ENCODE measurements at regions not wholly inside any gene's neighbourhood (a gene's known extent, or its start where the extent isn't known, plus 50 kb on each side); places are given as distances from the start of the nearest gene placed in this dataset.

DNA sequence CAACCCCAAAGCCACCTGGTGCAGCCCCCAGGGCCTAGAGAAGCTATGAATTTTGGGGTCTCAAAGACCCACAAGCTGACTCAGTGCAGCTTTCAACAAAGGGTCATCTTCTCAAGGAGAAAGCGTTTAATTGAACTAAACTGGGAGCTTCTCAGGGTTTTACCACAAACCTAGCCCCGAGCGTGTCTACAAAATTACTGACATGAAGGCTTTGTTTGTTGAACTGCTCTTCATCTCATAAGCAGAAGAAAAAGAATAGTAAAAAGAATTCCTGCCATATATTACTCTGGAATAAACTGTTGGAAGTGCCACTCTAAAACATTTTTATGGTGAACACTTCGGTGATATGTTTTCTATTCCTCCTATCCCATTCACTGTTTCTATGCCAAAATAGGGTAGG, 50.8 kb upstream of the INCENP start:
- H3K4me1 ChIP-seq = no peaks in the 10 kb centered on the region
- BruUV-seq (replicated peaks) = no TSS peak
- no peak for DNase-seq
- no peaks in the 10 kb centered on the region for H3K36me3 Mint-ChIP-seq (ENCODE audit: insufficient read depth, unreplicated experiment)
- H3K9me3 Mint-ChIP-seq (ENCODE audit: unreplicated experiment) = no peaks in the 10 kb centered on the region
- no peaks in the 10 kb centered on the region for H3K4me1 Mint-ChIP-seq (ENCODE audit: low read depth, unreplicated experiment)
- CTCF ChIA-PET = interaction anchor here (1.1 to 1.8 kb wide), 2 partner anchors 9 to 174 kb away, joined by 3 to 11 read pairs; no protein-coding TSS in a partner anchor
- H3K4me3 ChIP-seq (ENCODE audit: low read depth, low read length) = no peak overlapping the region
- H3K27ac Mint-ChIP-seq (ENCODE audit: unreplicated experiment) = no peak overlapping the region
- H3K27me3 Mint-ChIP-seq (ENCODE audit: insufficient read depth, unreplicated experiment) = peaks cover 3% of the 10 kb centered on the region
- intact Hi-C loops (cut with micrococcal nuclease; ENCODE audit: unreplicated experiment) = no loop called here
- TF ChIP-seq, protein P1, sequence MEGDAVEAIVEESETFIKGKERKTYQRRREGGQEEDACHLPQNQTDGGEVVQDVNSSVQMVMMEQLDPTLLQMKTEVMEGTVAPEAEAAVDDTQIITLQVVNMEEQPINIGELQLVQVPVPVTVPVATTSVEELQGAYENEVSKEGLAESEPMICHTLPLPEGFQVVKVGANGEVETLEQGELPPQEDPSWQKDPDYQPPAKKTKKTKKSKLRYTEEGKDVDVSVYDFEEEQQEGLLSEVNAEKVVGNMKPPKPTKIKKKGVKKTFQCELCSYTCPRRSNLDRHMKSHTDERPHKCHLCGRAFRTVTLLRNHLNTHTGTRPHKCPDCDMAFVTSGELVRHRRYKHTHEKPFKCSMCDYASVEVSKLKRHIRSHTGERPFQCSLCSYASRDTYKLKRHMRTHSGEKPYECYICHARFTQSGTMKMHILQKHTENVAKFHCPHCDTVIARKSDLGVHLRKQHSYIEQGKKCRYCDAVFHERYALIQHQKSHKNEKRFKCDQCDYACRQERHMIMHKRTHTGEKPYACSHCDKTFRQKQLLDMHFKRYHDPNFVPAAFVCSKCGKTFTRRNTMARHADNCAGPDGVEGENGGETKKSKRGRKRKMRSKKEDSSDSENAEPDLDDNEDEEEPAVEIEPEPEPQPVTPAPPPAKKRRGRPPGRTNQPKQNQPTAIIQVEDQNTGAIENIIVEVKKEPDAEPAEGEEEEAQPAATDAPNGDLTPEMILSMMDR (IDR thresholded peaks at IDR 0.05; ENCODE audit: insufficient read depth in 1 of 2, low read depth in 1 of 2, low read length in 1 of 2, severe bottlenecking in 1 of 2, unreplicated experiment in 1 of 2) = no peak
- no peak overlapping the region for H3K4me3 Mint-ChIP-seq (ENCODE audit: unreplicated experiment)
- H3K9me3 ChIP-seq = no peaks in the 10 kb centered on the region
- POLR2A ChIA-PET = no interaction called here
- no peaks in the 10 kb centered on the region for H3K36me3 ChIP-seq (ENCODE audit: control insufficient read depth, insufficient read depth, low read length)
- no peaks in the 10 kb centered on the region for H3K27me3 ChIP-seq (replicated peaks; ENCODE audit: control insufficient read depth, insufficient read depth, low read length)

DNA sequence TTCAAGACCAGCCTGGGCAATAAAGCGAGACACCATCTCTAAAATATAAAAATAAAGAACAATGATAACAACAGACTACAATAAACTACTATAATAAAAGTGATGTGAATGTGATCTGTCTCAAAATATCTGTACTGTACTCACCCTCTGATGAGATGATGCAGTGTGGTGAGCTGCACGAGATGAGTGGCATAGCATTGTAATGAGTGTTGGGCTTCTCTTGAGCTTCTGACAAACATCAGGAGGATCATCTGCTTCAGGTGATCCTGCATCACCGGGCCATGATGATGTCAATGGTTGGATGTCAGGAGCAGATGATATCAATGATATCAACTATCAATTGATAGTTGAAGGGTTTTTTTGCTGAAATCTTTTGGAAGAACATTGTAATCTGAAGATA, 52.4 kb upstream of the INCENP start:
- Mint-ChIP-seq H3K4me1 (ENCODE audit: low read depth, unreplicated experiment) (no peaks in the 10 kb centered on the region), H3K27me3 (ENCODE audit: insufficient read depth, unreplicated experiment) (peaks cover 3% of the 10 kb centered on the region), H3K9me3 (ENCODE audit: unreplicated experiment) (no peaks in the 10 kb centered on the region), H3K4me3 (ENCODE audit: unreplicated experiment) (no peak overlapping the region), H3K27ac (ENCODE audit: unreplicated experiment) (no peak overlapping the region), H3K36me3 (ENCODE audit: insufficient read depth, unreplicated experiment) (no peaks in the 10 kb centered on the region)
- no peak overlapping the region for H3K4me3 ChIP-seq (ENCODE audit: low read depth, low read length)
- BruUV-seq (replicated peaks) = no TSS peak
- TF ChIP-seq, protein P1 (IDR thresholded peaks at IDR 0.05; ENCODE audit: insufficient read depth in 1 of 2, low read depth in 1 of 2, low read length in 1 of 2, severe bottlenecking in 1 of 2, unreplicated experiment in 1 of 2) = no peak
- no peaks in the 10 kb centered on the region for H3K27me3 ChIP-seq (replicated peaks; ENCODE audit: control insufficient read depth, insufficient read depth, low read length)
- intact Hi-C loops (cut with micrococcal nuclease; ENCODE audit: unreplicated experiment) = no loop called here
- POLR2A ChIA-PET = no interaction called here
- no peak for DNase-seq
- CTCF ChIA-PET = interaction anchor here (1.6 kb wide), 1 partner anchor 10 kb away, joined by 8 read pairs; no protein-coding TSS in a partner anchor
- H3K4me1 ChIP-seq = no peaks in the 10 kb centered on the region
- H3K36me3 ChIP-seq (ENCODE audit: control insufficient read depth, insufficient read depth, low read length) = no peaks in the 10 kb centered on the region
- no peaks in the 10 kb centered on the region; the same call in 1 of the 2 replicates for H3K9me3 ChIP-seq

DNA sequence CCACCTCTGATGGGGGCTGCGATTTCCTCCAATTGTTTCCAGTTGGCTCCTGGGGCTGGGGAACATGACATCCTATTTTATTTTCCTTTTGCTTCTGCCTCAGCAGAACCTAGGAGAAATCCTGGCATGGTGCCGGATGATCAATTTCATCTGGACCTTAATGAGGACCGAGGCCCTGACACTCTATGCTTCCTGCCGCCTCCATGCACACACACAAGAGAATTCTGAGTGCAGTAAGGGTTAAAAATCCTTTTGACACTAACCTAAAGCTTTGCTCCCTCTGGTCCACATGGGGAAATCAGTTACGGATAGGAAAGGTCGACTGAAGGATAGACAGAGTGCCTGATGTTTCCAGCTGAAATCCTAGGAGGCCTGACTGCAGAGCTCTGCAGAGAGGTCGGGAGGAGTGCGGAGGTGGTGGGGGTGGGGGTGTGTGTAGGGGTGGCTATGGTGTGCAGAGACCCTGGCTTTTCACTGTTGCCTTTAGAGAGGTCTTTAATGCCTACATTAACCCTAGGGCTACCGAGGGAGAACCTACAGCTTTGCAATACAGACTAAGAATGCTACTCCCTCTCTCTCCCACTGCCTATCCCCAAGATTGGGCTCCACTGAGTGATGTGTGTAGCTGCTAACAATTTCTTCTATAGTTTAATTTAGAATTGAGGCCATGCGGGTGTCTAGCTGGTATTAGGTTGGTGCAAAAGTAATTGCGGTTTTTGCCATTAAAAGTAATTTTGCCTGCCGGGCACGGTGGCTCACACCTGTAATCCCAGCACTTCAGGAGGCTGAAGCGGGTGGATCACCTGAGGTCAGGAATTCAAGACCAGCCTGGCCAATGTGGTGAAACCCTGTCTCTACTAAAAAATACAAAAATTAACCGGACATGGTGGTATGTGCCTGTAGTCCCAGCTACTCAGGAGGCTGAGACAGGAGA, 53.6 kb upstream of the INCENP start:
- no peaks in the 10 kb centered on the region for H3K4me1 ChIP-seq
- POLR2A ChIA-PET = no interaction called here
- H3K27me3 ChIP-seq (replicated peaks; ENCODE audit: control insufficient read depth, insufficient read depth, low read length) = no peaks in the 10 kb centered on the region
- Mint-ChIP-seq H3K9me3 (ENCODE audit: unreplicated experiment) (no peaks in the 10 kb centered on the region), H3K27ac (ENCODE audit: unreplicated experiment) (no peak overlapping the region), H3K4me3 (ENCODE audit: unreplicated experiment) (no peak overlapping the region), H3K27me3 (ENCODE audit: insufficient read depth, unreplicated experiment) (peaks cover 3% of the 10 kb centered on the region), H3K4me1 (ENCODE audit: low read depth, unreplicated experiment) (no peaks in the 10 kb centered on the region), H3K36me3 (ENCODE audit: insufficient read depth, unreplicated experiment) (no peaks in the 10 kb centered on the region)
- no peak overlapping the region for H3K4me3 ChIP-seq (ENCODE audit: low read depth, low read length)
- intact Hi-C loops (cut with micrococcal nuclease; ENCODE audit: unreplicated experiment) = loop anchor here (5.0 kb wide), 1 partner anchor 273 kb away; no protein-coding TSS in a partner anchor
- no TSS peak for BruUV-seq (replicated peaks)
- H3K9me3 ChIP-seq = no peaks in the 10 kb centered on the region; the same call in 1 of the 2 replicates
- TF ChIP-seq, protein P1 (IDR thresholded peaks at IDR 0.05; ENCODE audit: insufficient read depth in 1 of 2, low read depth in 1 of 2, low read length in 1 of 2, severe bottlenecking in 1 of 2, unreplicated experiment in 1 of 2) = no peak
- no peaks in the 10 kb centered on the region for H3K36me3 ChIP-seq (ENCODE audit: control insufficient read depth, insufficient read depth, low read length)
- CTCF ChIA-PET = interaction anchor here (1.6 kb wide), 1 partner anchor 12 kb away, joined by 8 read pairs; no protein-coding TSS in a partner anchor
- DNase-seq = no peak
